ENCODE measurements at regions not wholly inside any gene's neighbourhood (a gene's known extent, or its start where the extent isn't known, plus 50 kb on each side); places are given as distances from the start of the nearest gene placed in this dataset.

DNA sequence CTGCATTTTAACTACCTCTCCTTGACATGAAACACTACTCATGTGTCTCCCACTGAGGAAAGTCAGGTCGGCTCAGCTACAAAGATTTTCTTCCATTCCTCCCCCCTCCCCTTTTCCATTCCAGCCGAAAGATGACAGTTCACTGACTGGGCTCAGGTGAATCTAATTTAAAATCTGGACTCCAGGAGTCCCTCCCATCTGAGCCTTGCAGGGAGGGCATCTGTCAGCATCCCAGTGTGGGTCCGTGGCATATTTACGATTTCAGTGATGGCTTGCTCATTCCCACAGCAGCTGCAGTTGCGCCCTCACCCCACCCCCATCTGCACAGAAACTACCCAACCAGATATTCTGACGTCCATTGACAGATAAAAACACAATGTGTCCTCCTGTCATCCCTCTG lies 153.7 kb upstream of the ARRDC4 start:
- H3K4me3 ChIP-seq (ENCODE audit: low read depth, low read length): no peak overlapping the region
- TF ChIP-seq, protein P1, sequence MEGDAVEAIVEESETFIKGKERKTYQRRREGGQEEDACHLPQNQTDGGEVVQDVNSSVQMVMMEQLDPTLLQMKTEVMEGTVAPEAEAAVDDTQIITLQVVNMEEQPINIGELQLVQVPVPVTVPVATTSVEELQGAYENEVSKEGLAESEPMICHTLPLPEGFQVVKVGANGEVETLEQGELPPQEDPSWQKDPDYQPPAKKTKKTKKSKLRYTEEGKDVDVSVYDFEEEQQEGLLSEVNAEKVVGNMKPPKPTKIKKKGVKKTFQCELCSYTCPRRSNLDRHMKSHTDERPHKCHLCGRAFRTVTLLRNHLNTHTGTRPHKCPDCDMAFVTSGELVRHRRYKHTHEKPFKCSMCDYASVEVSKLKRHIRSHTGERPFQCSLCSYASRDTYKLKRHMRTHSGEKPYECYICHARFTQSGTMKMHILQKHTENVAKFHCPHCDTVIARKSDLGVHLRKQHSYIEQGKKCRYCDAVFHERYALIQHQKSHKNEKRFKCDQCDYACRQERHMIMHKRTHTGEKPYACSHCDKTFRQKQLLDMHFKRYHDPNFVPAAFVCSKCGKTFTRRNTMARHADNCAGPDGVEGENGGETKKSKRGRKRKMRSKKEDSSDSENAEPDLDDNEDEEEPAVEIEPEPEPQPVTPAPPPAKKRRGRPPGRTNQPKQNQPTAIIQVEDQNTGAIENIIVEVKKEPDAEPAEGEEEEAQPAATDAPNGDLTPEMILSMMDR (IDR thresholded peaks at IDR 0.05; ENCODE audit: borderline replicate concordance, insufficient read depth, low read depth, low read length): no peak

DNA sequence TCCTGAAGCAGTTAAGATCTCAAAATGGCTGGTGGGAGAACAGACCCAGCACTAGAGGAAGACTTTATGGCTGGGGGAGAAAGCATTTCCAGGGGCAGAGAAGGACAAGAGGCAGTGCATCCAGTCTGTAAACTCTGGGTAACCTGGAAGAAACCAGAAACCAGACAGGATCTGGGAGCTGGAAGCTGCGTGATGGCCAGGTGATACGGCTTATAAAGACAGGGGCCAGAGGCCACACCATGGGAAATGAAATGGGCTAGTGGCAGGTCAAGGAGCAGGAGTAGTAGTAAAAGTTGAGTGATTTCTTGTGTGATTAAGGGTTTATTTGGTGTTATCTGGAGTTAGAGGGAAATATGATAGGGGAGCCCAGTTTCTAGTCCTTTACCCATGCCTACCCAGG lies 144.7 kb upstream of the ARRDC4 start:
- no peak overlapping the region for H3K4me3 ChIP-seq (ENCODE audit: low read depth, low read length)
- TF ChIP-seq, protein P1 (IDR thresholded peaks at IDR 0.05; ENCODE audit: borderline replicate concordance, insufficient read depth, low read depth, low read length): no peak

DNA sequence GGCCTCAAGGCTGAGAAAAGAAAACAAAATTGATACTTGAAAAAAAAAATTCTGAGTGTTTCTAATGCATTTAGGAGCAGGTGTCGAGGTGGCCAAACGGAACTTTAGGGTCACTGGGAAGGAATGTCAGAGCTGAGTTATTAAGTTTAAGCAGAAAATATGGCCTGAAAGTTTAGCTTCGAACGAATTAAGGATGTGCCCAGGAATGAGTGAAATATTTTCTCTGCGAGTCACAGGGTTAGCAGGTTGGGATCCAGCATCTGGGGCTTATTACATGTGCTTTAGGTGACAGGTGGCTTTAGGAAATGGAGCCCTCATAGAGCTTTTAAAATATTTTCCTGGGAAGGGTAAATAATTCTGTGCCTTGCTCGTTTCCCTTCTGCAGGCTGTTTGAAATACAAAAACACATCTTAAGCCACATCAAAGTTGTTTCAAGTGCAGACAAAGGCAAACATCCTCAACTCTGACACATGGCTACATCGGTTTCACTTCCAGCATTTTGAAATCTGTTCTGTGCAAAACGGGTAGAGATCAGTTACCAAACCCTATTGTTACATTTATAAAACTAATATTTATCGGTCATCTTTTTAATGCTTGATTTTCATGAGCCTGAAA lies 143.1 kb upstream of the ARRDC4 start:
- H3K4me3 ChIP-seq (ENCODE audit: low read depth, low read length): no peak overlapping the region
- TF ChIP-seq, protein P1 (IDR thresholded peaks at IDR 0.05; ENCODE audit: borderline replicate concordance, insufficient read depth, low read depth, low read length): no peak

DNA sequence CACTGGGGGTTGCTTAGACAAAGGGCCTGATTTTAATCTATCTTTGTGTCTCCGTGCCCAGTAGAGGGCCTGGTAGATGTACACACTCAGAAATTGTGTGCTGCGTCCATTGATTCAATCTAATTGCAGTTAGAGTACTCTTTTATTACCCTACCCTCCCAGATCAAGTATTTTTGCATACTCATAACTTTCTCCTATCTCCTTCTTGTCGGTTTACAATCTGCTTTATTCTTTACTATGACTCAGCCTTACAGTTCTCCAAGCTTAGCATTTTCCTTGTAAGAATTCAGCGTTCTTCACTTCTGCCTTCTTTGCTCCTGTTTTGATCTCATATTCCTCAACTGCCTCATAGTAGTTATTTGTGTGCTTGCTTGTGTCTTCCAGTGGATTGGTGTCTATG lies 124.5 kb upstream of the ARRDC4 start:
- no peak overlapping the region for H3K4me3 ChIP-seq (ENCODE audit: low read depth, low read length)
- TF ChIP-seq, protein P1 (IDR thresholded peaks at IDR 0.05; ENCODE audit: borderline replicate concordance, insufficient read depth, low read depth, low read length): no peak

DNA sequence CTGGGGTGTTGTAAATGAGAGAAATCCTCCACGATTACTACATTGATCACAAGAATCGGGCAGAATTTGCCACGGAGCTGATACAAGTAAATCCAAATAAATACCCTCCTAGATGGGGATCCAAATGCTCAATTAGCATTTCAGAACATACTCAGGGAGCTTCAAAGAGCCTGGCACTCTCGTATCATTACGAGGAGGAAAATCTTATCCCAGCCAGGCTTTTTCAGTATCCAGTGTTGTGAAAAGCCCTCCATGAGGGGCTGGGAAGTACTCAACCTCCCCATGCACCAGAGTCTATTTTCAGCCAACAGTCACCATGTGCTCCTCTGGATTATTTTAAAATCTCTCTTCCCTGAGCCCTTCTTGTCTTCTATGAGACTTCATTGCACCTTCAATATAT lies 122.6 kb upstream of the ARRDC4 start:
- H3K4me3 ChIP-seq (ENCODE audit: low read depth, low read length): no peak overlapping the region

DNA sequence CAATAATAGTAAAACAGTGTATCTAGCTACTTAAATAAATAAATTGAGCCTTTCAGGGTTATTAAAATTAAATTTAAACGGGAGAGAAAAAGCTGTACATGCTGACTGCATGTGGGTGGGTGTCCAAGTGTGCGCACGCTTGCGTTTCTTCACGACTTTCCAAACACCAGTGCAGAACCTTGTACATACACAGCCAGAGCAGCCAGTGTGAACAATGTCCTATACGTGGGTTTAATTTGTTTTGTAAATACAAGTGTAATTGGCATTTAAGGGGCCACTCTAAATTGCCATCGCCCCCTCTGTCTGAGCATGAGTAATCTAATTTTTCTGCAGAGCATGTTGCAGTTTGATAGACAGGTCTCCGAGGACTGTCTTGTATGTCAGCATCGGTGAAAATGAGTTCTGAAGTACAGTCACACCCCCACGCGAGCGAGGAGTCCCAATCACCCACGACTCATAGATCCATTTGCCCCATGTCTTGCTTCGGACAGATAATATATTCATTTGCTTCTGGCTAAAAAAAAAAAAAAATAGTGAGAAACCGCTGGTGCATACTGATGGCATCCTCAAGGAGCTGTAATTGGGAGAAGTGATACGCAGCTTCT lies 121.8 kb upstream of the ARRDC4 start:
- TF ChIP-seq, protein P1 (IDR thresholded peaks at IDR 0.05; ENCODE audit: borderline replicate concordance, insufficient read depth, low read depth, low read length): no peak
- H3K4me3 ChIP-seq (ENCODE audit: low read depth, low read length): no peak overlapping the region

More for the DNA sequence above, 122.6 kb upstream of the ARRDC4 start:
- TF ChIP-seq, protein P1 (IDR thresholded peaks at IDR 0.05; ENCODE audit: borderline replicate concordance, insufficient read depth, low read depth, low read length): no peak

DNA sequence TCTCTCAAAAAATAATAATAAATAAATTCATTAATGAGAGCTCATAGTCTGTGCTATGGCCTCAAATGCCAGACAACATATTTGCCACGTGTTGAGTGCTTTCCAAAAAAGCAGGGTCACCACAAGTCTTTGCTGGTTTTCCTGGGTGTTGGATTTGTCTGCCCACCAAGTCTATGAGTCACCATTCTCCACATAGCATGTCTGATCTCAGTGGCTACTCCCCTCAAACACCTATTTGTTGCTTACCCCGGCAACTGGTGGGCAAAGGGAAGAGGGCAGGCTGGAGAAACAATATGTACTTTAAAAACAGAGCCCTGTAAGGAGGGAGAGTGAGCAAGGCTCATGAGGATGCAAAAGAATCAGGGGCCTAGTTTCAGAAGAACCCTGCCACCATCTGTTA lies 120.0 kb upstream of the ARRDC4 start:
- no peak overlapping the region for H3K4me3 ChIP-seq (ENCODE audit: low read depth, low read length)
- TF ChIP-seq, protein P1 (IDR thresholded peaks at IDR 0.05; ENCODE audit: borderline replicate concordance, insufficient read depth, low read depth, low read length): no peak
